SK-N-SH treated with all-trans-retinoic acid at 6 μM for 48 hours (cell line): ENCODE measurements at regions not wholly inside any gene's neighbourhood (a gene's known extent, or its start where the extent isn't known, plus 50 kb on each side); places are given as distances from the start of the nearest gene placed in this dataset.

Source experiments
- ATAC-seq: fragments of 200-7000 bp; cut with Tn5 transposase; 3 replicates; pipeline ENCODE4 v1.9.1; 2020; ENCODE audit warnings: mild to moderate bottlenecking, moderate library complexity
- ARNTL ChIP-seq: fragments of 450-650 bp; formaldehyde crosslinking; IDR thresholded peaks from 2 replicates; pipeline ENCODE4 v1.5.0; 2020; ENCODE audit warnings: low read depth, mild to moderate bottlenecking, moderate library complexity, borderline replicate concordance
- CREB5 ChIP-seq: fragments of 250-450 bp; sonication (Bioruptor Pico); IDR thresholded peaks from 2 replicates; pipeline ENCODE4 v1.5.1; 2020; ENCODE audit warnings: low read depth, mild to moderate bottlenecking, moderate library complexity
- CSDC2 ChIP-seq: fragments of 250-450 bp; sonication (Bioruptor Pico); IDR thresholded peaks from 2 replicates; pipeline ENCODE4 v1.5.0; 2020; ENCODE audit warnings: mild to moderate bottlenecking, moderate library complexity
- CSRNP3 ChIP-seq: fragments of 250-450 bp; sonication (Bioruptor Pico); IDR thresholded peaks from 2 replicates; pipeline ENCODE4 v1.5.1; 2021; ENCODE audit warnings: mild to moderate bottlenecking, moderate library complexity
- GLIS3 ChIP-seq: fragments of 250-450 bp; sonication (Bioruptor Pico); IDR thresholded peaks from 2 replicates; pipeline ENCODE4 v1.5.0; 2020; ENCODE audit warnings: mild to moderate bottlenecking, moderate library complexity
- ISL1 ChIP-seq: fragments of 250-450 bp; sonication (Bioruptor Pico); IDR thresholded peaks from 2 replicates; pipeline ENCODE4 v2.1.2; 2022; ENCODE audit warnings: mild to moderate bottlenecking, moderate library complexity
- OSR1 ChIP-seq: fragments of 250-450 bp; sonication (Bioruptor Pico); IDR thresholded peaks from 2 replicates; pipeline ENCODE4 v1.8.0; 2022; ENCODE audit warnings: moderate library complexity, mild to moderate bottlenecking, inconsistent platforms
- PATZ1 ChIP-seq: fragments of 250-450 bp; sonication (Bioruptor Pico); IDR thresholded peaks from 2 replicates; pipeline ENCODE4 v1.8.0; 2020; ENCODE audit warnings: mild to moderate bottlenecking, moderate library complexity, borderline replicate concordance
- PPARA ChIP-seq: fragments of 250-450 bp; sonication (Bioruptor Pico); IDR thresholded peaks from 2 replicates; pipeline ENCODE4 v1.5.0; 2020; ENCODE audit warnings: mild to moderate bottlenecking, borderline replicate concordance
- RARB ChIP-seq: fragments of 250-450 bp; sonication (Bioruptor Pico); IDR thresholded peaks from 2 replicates; pipeline ENCODE4 v1.8.0; 2021; ENCODE audit warnings: mild to moderate bottlenecking, moderate library complexity
- SNAI2 ChIP-seq: fragments of 250-450 bp; sonication (Bioruptor Pico); IDR thresholded peaks from 2 replicates; pipeline ENCODE4 v1.5.0; 2020; ENCODE audit warnings: mild to moderate bottlenecking, moderate library complexity
- TCF4 ChIP-seq: fragments of 250-450 bp; sonication (Bioruptor Pico); IDR thresholded peaks from 2 replicates; pipeline ENCODE4 v1.8.0; 2021; ENCODE audit warnings: mild to moderate bottlenecking, moderate library complexity, borderline replicate concordance
- ZC3H10 ChIP-seq: fragments of 250-450 bp; sonication (Bioruptor Pico); IDR thresholded peaks from 2 replicates; pipeline ENCODE4 v1.5.1; 2021; ENCODE audit warnings: mild to moderate bottlenecking, moderate library complexity
- ZFP3 ChIP-seq: fragments of 250-450 bp; sonication (Bioruptor Pico); IDR thresholded peaks from 2 replicates; pipeline ENCODE4 v1.5.0; 2020; ENCODE audit warnings: mild to moderate bottlenecking, moderate library complexity
- ZFP30 ChIP-seq: fragments of 450-650 bp; formaldehyde crosslinking; IDR thresholded peaks from 2 replicates; pipeline ENCODE4 v1.5.0; 2022; ENCODE audit warnings: mild to moderate bottlenecking, moderate library complexity
- ZNF8 ChIP-seq: fragments of 450-650 bp; formaldehyde crosslinking; IDR thresholded peaks from 2 replicates; pipeline ENCODE4 v1.5.0; 2020; ENCODE audit warnings: mild to moderate bottlenecking, moderate library complexity
- TF ChIP-seq, protein P1 (sequence below): fragments of 250-450 bp; sonication (Bioruptor Pico); IDR thresholded peaks from 2 replicates; pipeline ENCODE4 v1.8.0; 2021; ENCODE audit warnings: low read depth, mild to moderate bottlenecking, moderate library complexity, borderline replicate concordance
- TF ChIP-seq, protein P2 (sequence below): fragments of 250-450 bp; sonication (Bioruptor Pico); IDR thresholded peaks from 2 replicates; pipeline ENCODE4 v1.5.0; 2020; ENCODE audit warnings: mild to moderate bottlenecking, moderate library complexity

DNA sequence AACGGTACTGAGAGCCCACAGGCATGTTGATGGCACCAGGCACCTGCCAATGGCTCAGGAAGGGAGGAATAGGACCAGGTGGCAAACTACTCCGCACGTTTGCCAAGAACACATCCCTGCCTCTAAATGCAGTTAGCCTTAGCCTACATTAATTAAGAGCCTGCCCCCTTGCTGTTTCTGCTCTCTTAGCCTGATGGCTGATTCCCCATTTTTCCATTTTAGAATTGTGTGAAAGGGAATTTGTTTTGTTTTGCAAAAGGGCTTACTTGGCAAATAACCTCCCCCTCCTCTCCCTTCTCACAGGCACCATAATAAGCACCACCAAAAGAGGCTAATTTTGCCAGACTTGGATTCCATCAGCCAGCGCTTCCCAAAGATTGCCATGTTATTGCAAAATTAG is 1203.2 kb downstream of the SORCS3 start:
- TF ChIP-seq GLIS3 (CRISPR knock-in tag) (no peak), CSDC2 (CRISPR knock-in tag) (no peak), OSR1 (CRISPR knock-in tag) (no peak), SNAI2 (CRISPR knock-in tag) (no peak), ZFP3 (no peak)
- no peak for ATAC-seq

DNA sequence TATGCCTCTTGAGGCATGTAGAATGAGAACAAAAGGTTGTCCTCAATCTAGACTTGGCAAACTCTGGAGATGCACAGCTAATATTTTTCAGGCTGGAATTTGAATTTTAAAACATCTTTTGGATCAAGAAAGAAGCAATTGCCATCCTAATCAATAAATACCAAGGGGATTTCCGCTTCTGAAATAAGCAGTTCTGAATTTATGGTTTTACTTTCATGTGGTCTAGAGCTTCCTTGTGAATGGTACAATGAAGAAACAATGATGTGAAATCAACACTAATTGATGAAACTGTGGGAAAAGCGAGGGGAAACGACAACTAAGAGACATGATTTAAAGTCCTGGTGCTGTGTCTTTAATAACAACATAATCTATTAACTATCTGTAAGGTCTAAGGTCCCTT is 1202.7 kb downstream of the SORCS3 start:
- no peak for ATAC-seq
- no peak for TF ChIP-seq ARNTL (CRISPR knock-in tag)
- TF ChIP-seq ZFP30 (CRISPR knock-in tag): no peak
- no peak for TF ChIP-seq SNAI2 (CRISPR knock-in tag)
- no peak for TF ChIP-seq ISL1 (CRISPR knock-in tag)
- TF ChIP-seq, protein P1, sequence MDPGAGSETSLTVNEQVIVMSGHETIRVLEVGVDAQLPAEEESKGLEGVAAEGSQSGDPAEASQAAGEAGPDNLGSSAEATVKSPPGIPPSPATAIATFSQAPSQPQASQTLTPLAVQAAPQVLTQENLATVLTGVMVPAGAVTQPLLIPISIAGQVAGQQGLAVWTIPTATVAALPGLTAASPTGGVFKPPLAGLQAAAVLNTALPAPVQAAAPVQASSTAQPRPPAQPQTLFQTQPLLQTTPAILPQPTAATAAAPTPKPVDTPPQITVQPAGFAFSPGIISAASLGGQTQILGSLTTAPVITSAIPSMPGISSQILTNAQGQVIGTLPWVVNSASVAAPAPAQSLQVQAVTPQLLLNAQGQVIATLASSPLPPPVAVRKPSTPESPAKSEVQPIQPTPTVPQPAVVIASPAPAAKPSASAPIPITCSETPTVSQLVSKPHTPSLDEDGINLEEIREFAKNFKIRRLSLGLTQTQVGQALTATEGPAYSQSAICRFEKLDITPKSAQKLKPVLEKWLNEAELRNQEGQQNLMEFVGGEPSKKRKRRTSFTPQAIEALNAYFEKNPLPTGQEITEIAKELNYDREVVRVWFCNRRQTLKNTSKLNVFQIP (CRISPR knock-in tag): no peak
- TF ChIP-seq PATZ1 (CRISPR knock-in tag): no peak
- TF ChIP-seq CSRNP3 (CRISPR knock-in tag): no peak
- no peak for TF ChIP-seq TCF4 (CRISPR knock-in tag)

GRCh38 chr10:105840288-105840770 is 1199.2 kb downstream of the SORCS3 start:
- no peak for TF ChIP-seq CSRNP3 (CRISPR knock-in tag)
- TF ChIP-seq ZFP3: no peak
- no peak for TF ChIP-seq RARB (CRISPR knock-in tag)
- TF ChIP-seq ARNTL (CRISPR knock-in tag): no peak
- TF ChIP-seq SNAI2 (CRISPR knock-in tag): no peak
- TF ChIP-seq CREB5: no peak
- TF ChIP-seq, protein P2, sequence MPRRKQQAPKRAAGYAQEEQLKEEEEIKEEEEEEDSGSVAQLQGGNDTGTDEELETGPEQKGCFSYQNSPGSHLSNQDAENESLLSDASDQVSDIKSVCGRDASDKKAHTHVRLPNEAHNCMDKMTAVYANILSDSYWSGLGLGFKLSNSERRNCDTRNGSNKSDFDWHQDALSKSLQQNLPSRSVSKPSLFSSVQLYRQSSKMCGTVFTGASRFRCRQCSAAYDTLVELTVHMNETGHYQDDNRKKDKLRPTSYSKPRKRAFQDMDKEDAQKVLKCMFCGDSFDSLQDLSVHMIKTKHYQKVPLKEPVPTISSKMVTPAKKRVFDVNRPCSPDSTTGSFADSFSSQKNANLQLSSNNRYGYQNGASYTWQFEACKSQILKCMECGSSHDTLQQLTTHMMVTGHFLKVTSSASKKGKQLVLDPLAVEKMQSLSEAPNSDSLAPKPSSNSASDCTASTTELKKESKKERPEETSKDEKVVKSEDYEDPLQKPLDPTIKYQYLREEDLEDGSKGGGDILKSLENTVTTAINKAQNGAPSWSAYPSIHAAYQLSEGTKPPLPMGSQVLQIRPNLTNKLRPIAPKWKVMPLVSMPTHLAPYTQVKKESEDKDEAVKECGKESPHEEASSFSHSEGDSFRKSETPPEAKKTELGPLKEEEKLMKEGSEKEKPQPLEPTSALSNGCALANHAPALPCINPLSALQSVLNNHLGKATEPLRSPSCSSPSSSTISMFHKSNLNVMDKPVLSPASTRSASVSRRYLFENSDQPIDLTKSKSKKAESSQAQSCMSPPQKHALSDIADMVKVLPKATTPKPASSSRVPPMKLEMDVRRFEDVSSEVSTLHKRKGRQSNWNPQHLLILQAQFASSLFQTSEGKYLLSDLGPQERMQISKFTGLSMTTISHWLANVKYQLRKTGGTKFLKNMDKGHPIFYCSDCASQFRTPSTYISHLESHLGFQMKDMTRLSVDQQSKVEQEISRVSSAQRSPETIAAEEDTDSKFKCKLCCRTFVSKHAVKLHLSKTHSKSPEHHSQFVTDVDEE: no peak
- TF ChIP-seq, protein P1 (CRISPR knock-in tag): no peak
- no peak for TF ChIP-seq PPARA (CRISPR knock-in tag)
- no peak for TF ChIP-seq TCF4 (CRISPR knock-in tag)
- no peak for TF ChIP-seq CSDC2 (CRISPR knock-in tag)
- TF ChIP-seq ZNF8 (CRISPR knock-in tag): no peak
- TF ChIP-seq ZFP30 (CRISPR knock-in tag): no peak
- no peak for TF ChIP-seq ZC3H10 (CRISPR knock-in tag)
- TF ChIP-seq PATZ1 (CRISPR knock-in tag): no peak
- TF ChIP-seq GLIS3 (CRISPR knock-in tag): no peak
- no peak for TF ChIP-seq ISL1 (CRISPR knock-in tag)
- no peak for ATAC-seq
